ENCODE measurements at regions not wholly inside any gene's neighbourhood (a gene's known extent, or its start where the extent isn't known, plus 50 kb on each side); places are given as distances from the start of the nearest gene placed in this dataset.

DNA sequence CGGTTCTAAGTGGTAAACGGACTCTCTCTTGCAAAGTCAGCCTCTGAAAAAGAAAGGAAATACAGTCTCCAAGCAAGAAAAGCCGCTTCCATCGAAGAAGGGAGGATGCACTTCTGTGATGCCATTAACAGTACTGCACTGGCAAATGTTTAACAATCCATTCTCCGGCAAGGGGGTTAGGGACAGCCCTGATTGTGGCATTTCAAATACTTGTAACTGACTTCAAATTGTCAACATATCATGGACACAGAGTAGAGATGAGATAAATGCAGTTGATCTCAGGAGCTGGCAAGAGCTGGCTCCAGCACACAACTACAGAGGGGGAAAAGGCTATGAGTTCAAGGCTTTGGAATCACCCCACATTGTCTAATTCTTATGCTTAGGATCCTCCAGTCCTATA lies 146.8 kb downstream of the SLC7A11 start:
- no peaks in the 10 kb centered on the region for H3K4me1 ChIP-seq (ENCODE audit: control insufficient read depth, insufficient read depth, low read length)
- ChIA-PET POLR2A (no interaction called here), CTCF (no interaction called here)
- H3K27ac ChIP-seq (ENCODE audit: extremely low read depth, low read depth, low read length), result no peak overlapping the region
- H3K36me3 ChIP-seq (ENCODE audit: control insufficient read depth in 2 of 2, insufficient read depth in 1 of 2, low read length in 2 of 2), result no peaks in the 10 kb centered on the region
- H3K9me3 ChIP-seq (ENCODE audit: control insufficient read depth, insufficient read depth, low read depth, low read length), result no peaks in the 10 kb centered on the region
- TF ChIP-seq ZNF423 (tag by site-specific recombination; IDR thresholded peaks at IDR 0.05) (no peak), ZNF510 (tag by site-specific recombination; IDR thresholded peaks at IDR 0.05; ENCODE audit: insufficient replicate concordance) (no peak), ZNF843 (tag by site-specific recombination; IDR thresholded peaks at IDR 0.05) (no peak), MYNN (tag by site-specific recombination; IDR thresholded peaks at IDR 0.05; ENCODE audit: borderline replicate concordance) (no peak), KLF9 (tag by site-specific recombination; IDR thresholded peaks at IDR 0.05; ENCODE audit: low read depth) (no peak), ZNF677 (tag by site-specific recombination; IDR thresholded peaks at IDR 0.05) (no peak), ZNF324 (tag by site-specific recombination; IDR thresholded peaks at IDR 0.05) (no peak), YY2 (tag by site-specific recombination; IDR thresholded peaks at IDR 0.05) (no peak), YY1 (tag by site-specific recombination; IDR thresholded peaks at IDR 0.05) (no peak), ZNF274 (IDR thresholded peaks at IDR 0.05; ENCODE audit: low read length) (no peak), ZNF274 (tag by site-specific recombination; IDR thresholded peaks at IDR 0.05; ENCODE audit: borderline replicate concordance) (no peak), ZNF19 (tag by site-specific recombination; IDR thresholded peaks at IDR 0.05; ENCODE audit: low read depth) (no peak), RBAK (tag by site-specific recombination; IDR thresholded peaks at IDR 0.05) (no peak), ZNF701 (tag by site-specific recombination; IDR thresholded peaks at IDR 0.05) (no peak), ZNF585B (tag by site-specific recombination; IDR thresholded peaks at IDR 0.05) (no peak), ZNF560 (tag by site-specific recombination; IDR thresholded peaks at IDR 0.05; ENCODE audit: borderline replicate concordance) (no peak), ZFP3 (tag by site-specific recombination; IDR thresholded peaks at IDR 0.05; ENCODE audit: low read depth) (no peak), SP7 (tag by site-specific recombination; IDR thresholded peaks at IDR 0.05) (no peak), FEZF1 (tag by site-specific recombination; IDR thresholded peaks at IDR 0.05) (no peak)
- TF ChIP-seq, protein P1, sequence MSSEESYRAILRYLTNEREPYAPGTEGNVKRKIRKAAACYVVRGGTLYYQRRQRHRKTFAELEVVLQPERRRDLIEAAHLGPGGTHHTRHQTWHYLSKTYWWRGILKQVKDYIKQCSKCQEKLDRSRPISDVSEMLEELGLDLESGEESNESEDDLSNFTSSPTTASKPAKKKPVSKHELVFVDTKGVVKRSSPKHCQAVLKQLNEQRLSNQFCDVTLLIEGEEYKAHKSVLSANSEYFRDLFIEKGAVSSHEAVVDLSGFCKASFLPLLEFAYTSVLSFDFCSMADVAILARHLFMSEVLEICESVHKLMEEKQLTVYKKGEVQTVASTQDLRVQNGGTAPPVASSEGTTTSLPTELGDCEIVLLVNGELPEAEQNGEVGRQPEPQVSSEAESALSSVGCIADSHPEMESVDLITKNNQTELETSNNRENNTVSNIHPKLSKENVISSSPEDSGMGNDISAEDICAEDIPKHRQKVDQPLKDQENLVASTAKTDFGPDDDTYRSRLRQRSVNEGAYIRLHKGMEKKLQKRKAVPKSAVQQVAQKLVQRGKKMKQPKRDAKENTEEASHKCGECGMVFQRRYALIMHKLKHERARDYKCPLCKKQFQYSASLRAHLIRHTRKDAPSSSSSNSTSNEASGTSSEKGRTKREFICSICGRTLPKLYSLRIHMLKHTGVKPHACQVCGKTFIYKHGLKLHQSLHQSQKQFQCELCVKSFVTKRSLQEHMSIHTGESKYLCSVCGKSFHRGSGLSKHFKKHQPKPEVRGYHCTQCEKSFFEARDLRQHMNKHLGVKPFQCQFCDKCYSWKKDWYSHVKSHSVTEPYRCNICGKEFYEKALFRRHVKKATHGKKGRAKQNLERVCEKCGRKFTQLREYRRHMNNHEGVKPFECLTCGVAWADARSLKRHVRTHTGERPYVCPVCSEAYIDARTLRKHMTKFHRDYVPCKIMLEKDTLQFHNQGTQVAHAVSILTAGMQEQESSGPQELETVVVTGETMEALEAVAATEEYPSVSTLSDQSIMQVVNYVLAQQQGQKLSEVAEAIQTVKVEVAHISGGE (tag by site-specific recombination; conservative IDR thresholded peaks at IDR 0.05; ENCODE audit: low read depth), result no peak
- H3K4me3 ChIP-seq (ENCODE audit: low read depth, low read length), result no peak overlapping the region

DNA sequence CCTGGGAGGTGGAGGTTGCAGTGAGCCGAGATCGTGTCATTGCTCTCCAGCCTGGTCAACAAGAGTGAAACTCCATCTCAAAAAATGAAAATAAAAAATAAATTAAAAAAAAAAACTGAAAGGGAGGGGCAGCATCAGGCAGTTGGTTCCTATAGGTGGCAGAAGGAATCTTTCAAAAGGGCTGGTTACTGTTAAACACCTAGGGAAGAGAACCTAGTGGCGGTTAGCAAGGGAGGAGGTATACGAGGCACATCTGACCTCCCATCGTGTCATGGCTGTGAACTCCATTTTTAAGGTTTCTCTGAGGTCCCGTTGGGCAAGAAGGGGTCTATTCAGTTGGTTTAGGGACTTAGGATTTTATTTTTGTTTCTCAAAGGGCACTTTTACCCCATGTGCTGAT lies 150.1 kb downstream of the SLC7A11 start:
- POLR2A ChIA-PET, result no interaction called here
- Histone ChIP-seq H3K36me3 (ENCODE audit: control insufficient read depth in 2 of 2, insufficient read depth in 1 of 2, low read length in 2 of 2) (no peaks in the 10 kb centered on the region), H3K4me3 (ENCODE audit: low read depth, low read length) (no peak overlapping the region), H3K27ac (ENCODE audit: extremely low read depth, low read depth, low read length) (no peak overlapping the region), H3K4me1 (ENCODE audit: control insufficient read depth, insufficient read depth, low read length) (no peaks in the 10 kb centered on the region), H3K9me3 (ENCODE audit: control insufficient read depth, insufficient read depth, low read depth, low read length) (no peaks in the 10 kb centered on the region)
- no peak for TF ChIP-seq SP7 (tag by site-specific recombination; IDR thresholded peaks at IDR 0.05)
- TF ChIP-seq ZNF239 (tag by site-specific recombination; IDR thresholded peaks at IDR 0.05), result no peak
- no peak for TF ChIP-seq ZSCAN30 (tag by site-specific recombination; IDR thresholded peaks at IDR 0.05)
- TF ChIP-seq ZBTB17 (tag by site-specific recombination; IDR thresholded peaks at IDR 0.05), result no peak
- TF ChIP-seq ZNF16 (tag by site-specific recombination; IDR thresholded peaks at IDR 0.05; ENCODE audit: low read depth), result no peak
- TF ChIP-seq ZNF184 (tag by site-specific recombination; IDR thresholded peaks at IDR 0.05), result no peak
- no peak for TF ChIP-seq ZNF133 (tag by site-specific recombination; IDR thresholded peaks at IDR 0.05)
- no peak for TF ChIP-seq ZNF350 (tag by site-specific recombination; IDR thresholded peaks at IDR 0.05)
- TF ChIP-seq REPIN1 (tag by site-specific recombination; IDR thresholded peaks at IDR 0.05; ENCODE audit: low read depth), result no peak
- TF ChIP-seq WT1 (tag by site-specific recombination; IDR thresholded peaks at IDR 0.05), result no peak
- no peak for TF ChIP-seq ZNF311 (tag by site-specific recombination; IDR thresholded peaks at IDR 0.05; ENCODE audit: borderline replicate concordance)
- CTCF ChIA-PET, result no interaction called here

Measured in HEK293 (cell line).